Astrocyte of the spinal cord (primary cell): ENCODE measurements at regions not wholly inside any gene's neighbourhood (a gene's known extent, or its start where the extent isn't known, plus 50 kb on each side); places are given as distances from the start of the nearest gene placed in this dataset.

ENCODE experiments used
- DNase-seq: peaks from one replicate; pipeline ENCODE4 v3.0.0; 2011; ENCODE audit warnings: low read depth, low spot score
- H3K4me3 ChIP-seq: 2 replicates; pipeline ENCODE4 v1.5.1; 2011; ENCODE audit warnings: low read depth, mild to moderate bottlenecking, low read length, moderate library complexity
- CTCF ChIP-seq: IDR thresholded peaks from 2 replicates; pipeline ENCODE4 v1.5.1; 2012; ENCODE audit warnings: low read depth, mild to moderate bottlenecking, low read length, inconsistent platforms
- in situ Hi-C: cut with HindIII; loops from 2 replicates; pipeline ENCODE4 v1.10.0; 2017; ENCODE audit warnings: low sequenced_read_pairs

- in situ Hi-C loops, result no loop called here
These were observed 142.4 kb downstream of the DDX1 start for GRCh38 chr2:15733867-15734673.

GRCh38 chr2:15734674-15735483, 143.2 kb downstream of the DDX1 start:
- in situ Hi-C loops, result no loop called here
- H3K4me3 ChIP-seq, result no peak overlapping the region
- TF ChIP-seq CTCF, result no peak
- no peak for DNase-seq

More at GRCh38 chr2:15733867-15734673, 142.4 kb downstream of the DDX1 start:
- DNase-seq, result peak; percentile 56
- H3K4me3 ChIP-seq, result no peak overlapping the region
- no peak for TF ChIP-seq CTCF

GRCh38 chr2:15735484-15736326, 144.0 kb downstream of the DDX1 start:
- H3K4me3 ChIP-seq, result no peak overlapping the region
- DNase-seq, result no peak
- TF ChIP-seq CTCF, result no peak
- in situ Hi-C loops, result no loop called here

- no peak overlapping the region for H3K4me3 ChIP-seq
- in situ Hi-C loops, result no loop called here
- no peak for DNase-seq
- no peak for TF ChIP-seq CTCF
These were observed 144.9 kb downstream of the DDX1 start for GRCh38 chr2:15736396-15737180.

GRCh38 chr2:15737314-15738224, 145.9 kb downstream of the DDX1 start:
- no peak overlapping the region for H3K4me3 ChIP-seq
- no peak for TF ChIP-seq CTCF
- in situ Hi-C loops, result no loop called here
- no peak for DNase-seq
